ENCODE measurements at regions not wholly inside any gene's neighbourhood (a gene's known extent, or its start where the extent isn't known, plus 50 kb on each side); places are given as distances from the start of the nearest gene placed in this dataset.

- no peak overlapping the region for H2AFZ ChIP-seq (ENCODE audit: low read depth, low read length)
- H3K9ac ChIP-seq (ENCODE audit: low read length), result no peak overlapping the region
- H3K4me3 ChIP-seq (ENCODE audit: low read length), result no peak overlapping the region
- no peak for TF ChIP-seq EP300 (conservative IDR thresholded peaks at IDR 0.05; ENCODE audit: poor library complexity, severe bottlenecking)
- no peaks in the 10 kb centered on the region for H3K9me2 ChIP-seq (ENCODE audit: insufficient read depth, low read length)
- no peaks in the 10 kb centered on the region for H3F3A ChIP-seq (ENCODE audit: insufficient read depth, low read length, poor library complexity, severe bottlenecking)
- no peak overlapping the region for H3K27ac ChIP-seq (ENCODE audit: low read length)
- H4K20me1 ChIP-seq (ENCODE audit: insufficient read depth), result no peaks in the 10 kb centered on the region
- H3K4me2 ChIP-seq (ENCODE audit: low read length), result no peak overlapping the region
- H3K79me2 ChIP-seq (replicated peaks; ENCODE audit: insufficient read depth, low read length), result no peaks in the 10 kb centered on the region
- H3K9me3 ChIP-seq (ENCODE audit: low read length), result no peaks in the 10 kb centered on the region
- H3K36me3 ChIP-seq (ENCODE audit: insufficient read depth, low read length), result no peaks in the 10 kb centered on the region
- H3K27me3 ChIP-seq (ENCODE audit: insufficient read depth, low read depth, low read length), result no peaks in the 10 kb centered on the region
Observed at GRCh38 chr9:126063326-126063725, 263.3 kb upstream of the MVB12B start.

GRCh38 chr9:126066131-126066530 is 260.5 kb upstream of the MVB12B start:
- no peak overlapping the region for H3K9ac ChIP-seq (ENCODE audit: low read length)
- no peaks in the 10 kb centered on the region for H3K36me3 ChIP-seq (ENCODE audit: insufficient read depth, low read length)
- no peak overlapping the region for H3K27ac ChIP-seq (ENCODE audit: low read length)
- no peaks in the 10 kb centered on the region for H3K9me2 ChIP-seq (ENCODE audit: insufficient read depth, low read length)
- no peak overlapping the region for H3K4me2 ChIP-seq (ENCODE audit: low read length)
- H2AFZ ChIP-seq (ENCODE audit: low read depth, low read length), result no peak overlapping the region
- no peaks in the 10 kb centered on the region for H3K27me3 ChIP-seq (ENCODE audit: insufficient read depth, low read depth, low read length)
- H3F3A ChIP-seq (ENCODE audit: insufficient read depth, low read length, poor library complexity, severe bottlenecking), result no peaks in the 10 kb centered on the region
- no peaks in the 10 kb centered on the region for H3K79me2 ChIP-seq (replicated peaks; ENCODE audit: insufficient read depth, low read length)
- TF ChIP-seq POLR2AphosphoS5 (IDR thresholded peaks at IDR 0.05), result no peak
- no peak for TF ChIP-seq SMC3 (conservative IDR thresholded peaks at IDR 0.05; ENCODE audit: poor library complexity)
- no peak for TF ChIP-seq EZH2 (IDR thresholded peaks at IDR 0.05; ENCODE audit: borderline replicate concordance, insufficient read depth, low read length, poor library complexity, severe bottlenecking)
- TF ChIP-seq CTCF (IDR thresholded peaks at IDR 0.05; ENCODE audit: poor library complexity, severe bottlenecking), result no peak
- no peak for TF ChIP-seq REST (IDR thresholded peaks at IDR 0.05; ENCODE audit: borderline replicate concordance)
- TF ChIP-seq MXI1 (conservative IDR thresholded peaks at IDR 0.05; ENCODE audit: poor library complexity, severe bottlenecking), result no peak
- TF ChIP-seq RAD21 (conservative IDR thresholded peaks at IDR 0.05), result no peak
- TF ChIP-seq TAF1 (IDR thresholded peaks at IDR 0.05; ENCODE audit: low read depth), result no peak
- no peak for TF ChIP-seq EP300 (conservative IDR thresholded peaks at IDR 0.05; ENCODE audit: poor library complexity, severe bottlenecking)
- no peaks in the 10 kb centered on the region for H3K9me3 ChIP-seq (ENCODE audit: low read length)
- no peak overlapping the region for H3K4me3 ChIP-seq (ENCODE audit: low read length)
- H4K20me1 ChIP-seq (ENCODE audit: insufficient read depth), result no peaks in the 10 kb centered on the region
